Osteoblast (primary cell): ENCODE measurements at regions not wholly inside any gene's neighbourhood (a gene's known extent, or its start where the extent isn't known, plus 50 kb on each side); places are given as distances from the start of the nearest gene placed in this dataset.

Experiments
- DNase-seq: peaks from one replicate; pipeline ENCODE4 v3.0.0; 2011; ENCODE audit warnings: low spot score, mixed read lengths; ENCODE audit not compliant: insufficient read length; ENCODE audit errors: missing footprints
- H2AFZ ChIP-seq: 2 replicates; pipeline ENCODE4 v1.6.0; 2011; ENCODE audit warnings: mild to moderate bottlenecking, low read length
- H3K27ac ChIP-seq: 2 replicates; pipeline ENCODE4 v1.5.1; 2011; ENCODE audit warnings: mild to moderate bottlenecking, low read depth, low read length, moderate library complexity
- H3K27me3 ChIP-seq: 2 replicates; pipeline ENCODE4 v1.6.0; 2012; ENCODE audit warnings: mild to moderate bottlenecking, control low read depth, inconsistent platforms, low read length, moderate library complexity; ENCODE audit not compliant: insufficient read depth
- H3K36me3 ChIP-seq: 2 replicates; pipeline ENCODE4 v1.5.1; 2011; ENCODE audit warnings: mild to moderate bottlenecking, low read length, control low read depth, moderate library complexity; ENCODE audit not compliant: insufficient read depth
- H3K4me1 ChIP-seq: 2 replicates; pipeline ENCODE4 v1.5.1; 2011; ENCODE audit warnings: mild to moderate bottlenecking, low read length, control low read depth, moderate library complexity; ENCODE audit not compliant: insufficient read depth
- H3K4me2 ChIP-seq: 2 replicates; pipeline ENCODE4 v1.6.0; 2011; ENCODE audit warnings: mild to moderate bottlenecking, low read length; ENCODE audit not compliant: insufficient read depth
- H3K4me3 ChIP-seq: fragments of 200-600 bp; sonication (generic); 3 replicates; pipeline ENCODE4 v1.5.1; 2012; ENCODE audit warnings: mild to moderate bottlenecking, low read length, inconsistent platforms; ENCODE audit not compliant: insufficient read depth
- H3K79me2 ChIP-seq: 2 replicates; pipeline ENCODE4 v1.6.0; 2012; ENCODE audit warnings: mild to moderate bottlenecking, low read length, control low read depth, inconsistent platforms; ENCODE audit not compliant: insufficient read depth
- H3K9me3 ChIP-seq: 2 replicates; pipeline ENCODE4 v1.5.1; 2011; ENCODE audit warnings: low read depth, low read length, control low read depth
- H4K20me1 ChIP-seq: 2 replicates; pipeline ENCODE4 v1.6.0; 2012; ENCODE audit warnings: mild to moderate bottlenecking, low read length, control low read depth; ENCODE audit not compliant: insufficient read depth
- CTCF ChIP-seq: IDR thresholded peaks from 2 replicates; pipeline ENCODE4 v1.5.1; 2011; ENCODE audit warnings: mild to moderate bottlenecking, low read depth, low read length, moderate library complexity; ENCODE audit errors: extremely low read depth

GRCh38 chr5:40074826-40075225, 604.9 kb upstream of the PTGER4 start:
- H3K9me3 ChIP-seq = no peaks in the 10 kb centered on the region
- no peak overlapping the region for H3K27ac ChIP-seq
- no peak for DNase-seq
- H3K4me1 ChIP-seq = no peaks in the 10 kb centered on the region
- H3K36me3 ChIP-seq = no peaks in the 10 kb centered on the region
- no peaks in the 10 kb centered on the region for H4K20me1 ChIP-seq
- no peak overlapping the region for H3K4me2 ChIP-seq
- H3K79me2 ChIP-seq = no peaks in the 10 kb centered on the region
- no peak for TF ChIP-seq CTCF
- no peak overlapping the region for H2AFZ ChIP-seq
- H3K27me3 ChIP-seq = no peaks in the 10 kb centered on the region
- H3K4me3 ChIP-seq = no peak overlapping the region

GRCh38 chr5:40073927-40074326, 605.8 kb upstream of the PTGER4 start:
- H2AFZ ChIP-seq = no peak overlapping the region
- H3K4me1 ChIP-seq = no peaks in the 10 kb centered on the region
- no peaks in the 10 kb centered on the region for H3K79me2 ChIP-seq
- H3K27ac ChIP-seq = no peak overlapping the region
- no peaks in the 10 kb centered on the region for H3K27me3 ChIP-seq
- H3K9me3 ChIP-seq = no peaks in the 10 kb centered on the region
- H3K36me3 ChIP-seq = no peaks in the 10 kb centered on the region
- no peak overlapping the region for H3K4me3 ChIP-seq
- no peak for DNase-seq
- no peaks in the 10 kb centered on the region for H4K20me1 ChIP-seq
- no peak overlapping the region for H3K4me2 ChIP-seq
- no peak for TF ChIP-seq CTCF

GRCh38 chr5:40071870-40072269, 607.8 kb upstream of the PTGER4 start:
- no peaks in the 10 kb centered on the region for H3K27me3 ChIP-seq
- no peaks in the 10 kb centered on the region for H3K79me2 ChIP-seq
- no peak for TF ChIP-seq CTCF
- no peak overlapping the region for H2AFZ ChIP-seq
- H3K4me1 ChIP-seq = no peaks in the 10 kb centered on the region
- no peak overlapping the region for H3K4me3 ChIP-seq
- no peaks in the 10 kb centered on the region for H4K20me1 ChIP-seq
- no peaks in the 10 kb centered on the region for H3K36me3 ChIP-seq
- H3K4me2 ChIP-seq = no peak overlapping the region
- no peak overlapping the region for H3K27ac ChIP-seq
- DNase-seq = peak; percentile 41
- H3K9me3 ChIP-seq = no peaks in the 10 kb centered on the region

GRCh38 chr5:40066616-40067015, 613.1 kb upstream of the PTGER4 start:
- no peak for TF ChIP-seq CTCF
- Histone ChIP-seq H3K4me3 (no peak overlapping the region), H3K36me3 (no peaks in the 10 kb centered on the region), H3K27ac (no peak overlapping the region), H3K27me3 (no peaks in the 10 kb centered on the region), H3K4me1 (no peaks in the 10 kb centered on the region), H2AFZ (no peak overlapping the region), H3K79me2 (no peaks in the 10 kb centered on the region), H3K4me2 (no peak overlapping the region), H3K9me3 (no peaks in the 10 kb centered on the region), H4K20me1 (no peaks in the 10 kb centered on the region)
- no peak for DNase-seq
